HEK293 (cell line): ENCODE measurements at regions not wholly inside any gene's neighbourhood (a gene's known extent, or its start where the extent isn't known, plus 50 kb on each side); places are given as distances from the start of the nearest gene placed in this dataset.
"Not testable (repeated sequence)": the region's sequence is repeated elsewhere in the genome, so short reads cannot be mapped to it uniquely, and the experiment has no call there.

Experiments used
- KLF8 ChIP-seq: fragments of 450-650 bp; formaldehyde crosslinking; IDR thresholded peaks from 2 replicates; pipeline ENCODE4 v1.5.1; 2016; ENCODE audit warnings: missing biosample characterization, missing genetic modification characterization
- MEIS1 ChIP-seq: sonication (generic); formaldehyde crosslinking; IDR thresholded peaks from 2 replicates; pipeline ENCODE4 v1.8.1; 2022; ENCODE audit warnings: missing genetic modification reagents, mild to moderate bottlenecking, borderline replicate concordance
- WT1 ChIP-seq: fragments of 450-650 bp; formaldehyde crosslinking; IDR thresholded peaks from 2 replicates; pipeline ENCODE4 v1.5.1; 2016; ENCODE audit warnings: missing biosample characterization, missing genetic modification characterization
- ZNF133 ChIP-seq: fragments of 450-650 bp; formaldehyde crosslinking; IDR thresholded peaks from 2 replicates; pipeline ENCODE4 v1.5.1; 2016; ENCODE audit warnings: missing biosample characterization, missing genetic modification characterization
- ZNF140 ChIP-seq: fragments of 450-650 bp; formaldehyde crosslinking; IDR thresholded peaks from 2 replicates; pipeline ENCODE4 v1.5.1; 2016; ENCODE audit warnings: missing biosample characterization, missing genetic modification characterization
- ZNF302 ChIP-seq: fragments of 450-650 bp; formaldehyde crosslinking; IDR thresholded peaks from 2 replicates; pipeline ENCODE4 v1.5.1; 2016; ENCODE audit warnings: missing biosample characterization, missing genetic modification characterization, low read depth
- ZNF394 ChIP-seq: fragments of 450-650 bp; formaldehyde crosslinking; IDR thresholded peaks from 2 replicates; pipeline ENCODE4 v1.5.1; 2016; ENCODE audit warnings: missing biosample characterization, missing genetic modification characterization, mild to moderate bottlenecking, moderate library complexity, borderline replicate concordance
- ZNF548 ChIP-seq: fragments of 450-650 bp; formaldehyde crosslinking; IDR thresholded peaks from 2 replicates; pipeline ENCODE4 v1.5.1; 2016; ENCODE audit warnings: missing biosample characterization, missing genetic modification characterization
- ZXDB ChIP-seq: fragments of 450-650 bp; formaldehyde crosslinking; IDR thresholded peaks from 2 replicates; pipeline ENCODE4 v1.5.1; 2016; ENCODE audit warnings: missing biosample characterization, missing genetic modification characterization
- TF ChIP-seq, protein P1 (sequence below): fragments of 450-650 bp; formaldehyde crosslinking; IDR thresholded peaks from 2 replicates; pipeline ENCODE4 v1.5.1; 2016; ENCODE audit warnings: missing biosample characterization, missing genetic modification characterization, borderline replicate concordance
- TF ChIP-seq, protein P2 (sequence below): sonication (generic); formaldehyde crosslinking; IDR thresholded peaks from 2 replicates; pipeline ENCODE4 v1.8.1; 2022; ENCODE audit warnings: mild to moderate bottlenecking, moderate library complexity, missing genetic modification reagents
- TF ChIP-seq, protein P3 (sequence below): fragments of 450-650 bp; formaldehyde crosslinking; IDR thresholded peaks from 2 replicates; pipeline ENCODE4 v1.5.1; 2016; ENCODE audit warnings: missing biosample characterization, missing genetic modification characterization
- TF ChIP-seq, protein P4 (sequence below): fragments of 450-650 bp; formaldehyde crosslinking; IDR thresholded peaks from 2 replicates; pipeline ENCODE4 v1.5.1; 2016; ENCODE audit warnings: missing biosample characterization, missing genetic modification characterization, low read depth
- TF ChIP-seq, protein P5 (sequence below): fragments of 450-650 bp; formaldehyde crosslinking; IDR thresholded peaks from 2 replicates; pipeline ENCODE4 v1.5.1; 2017; ENCODE audit warnings: missing biosample characterization, missing genetic modification characterization

DNA sequence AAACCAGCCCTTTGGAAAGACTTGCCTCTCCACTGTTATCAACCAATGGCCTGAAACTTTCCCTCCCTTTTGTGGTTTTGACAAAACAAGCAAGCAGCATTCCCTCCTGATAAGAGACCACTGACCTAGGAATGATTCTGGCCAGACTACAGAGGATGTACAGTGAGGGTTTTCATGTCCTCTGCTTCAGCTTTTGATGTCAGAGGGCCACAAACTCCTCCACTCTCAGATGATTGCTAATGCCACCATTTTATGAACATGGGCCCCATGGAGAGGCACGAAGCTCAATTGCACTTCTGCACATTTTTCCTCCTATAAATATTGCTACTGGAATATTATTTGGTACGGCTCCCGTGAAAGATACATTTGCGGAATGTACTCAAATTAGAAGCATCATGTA lies 61.5 kb downstream of the PPIAL4A start:
- TF ChIP-seq ZNF302 (tag by site-specific recombination); ZXDB (tag by site-specific recombination); MEIS1; ZNF133 (tag by site-specific recombination); KLF8 (tag by site-specific recombination); ZNF140; WT1 (tag by site-specific recombination); ZNF548 (tag by site-specific recombination); ZNF394 (tag by site-specific recombination): not testable (repeated sequence)
- TF ChIP-seq, protein P1, sequence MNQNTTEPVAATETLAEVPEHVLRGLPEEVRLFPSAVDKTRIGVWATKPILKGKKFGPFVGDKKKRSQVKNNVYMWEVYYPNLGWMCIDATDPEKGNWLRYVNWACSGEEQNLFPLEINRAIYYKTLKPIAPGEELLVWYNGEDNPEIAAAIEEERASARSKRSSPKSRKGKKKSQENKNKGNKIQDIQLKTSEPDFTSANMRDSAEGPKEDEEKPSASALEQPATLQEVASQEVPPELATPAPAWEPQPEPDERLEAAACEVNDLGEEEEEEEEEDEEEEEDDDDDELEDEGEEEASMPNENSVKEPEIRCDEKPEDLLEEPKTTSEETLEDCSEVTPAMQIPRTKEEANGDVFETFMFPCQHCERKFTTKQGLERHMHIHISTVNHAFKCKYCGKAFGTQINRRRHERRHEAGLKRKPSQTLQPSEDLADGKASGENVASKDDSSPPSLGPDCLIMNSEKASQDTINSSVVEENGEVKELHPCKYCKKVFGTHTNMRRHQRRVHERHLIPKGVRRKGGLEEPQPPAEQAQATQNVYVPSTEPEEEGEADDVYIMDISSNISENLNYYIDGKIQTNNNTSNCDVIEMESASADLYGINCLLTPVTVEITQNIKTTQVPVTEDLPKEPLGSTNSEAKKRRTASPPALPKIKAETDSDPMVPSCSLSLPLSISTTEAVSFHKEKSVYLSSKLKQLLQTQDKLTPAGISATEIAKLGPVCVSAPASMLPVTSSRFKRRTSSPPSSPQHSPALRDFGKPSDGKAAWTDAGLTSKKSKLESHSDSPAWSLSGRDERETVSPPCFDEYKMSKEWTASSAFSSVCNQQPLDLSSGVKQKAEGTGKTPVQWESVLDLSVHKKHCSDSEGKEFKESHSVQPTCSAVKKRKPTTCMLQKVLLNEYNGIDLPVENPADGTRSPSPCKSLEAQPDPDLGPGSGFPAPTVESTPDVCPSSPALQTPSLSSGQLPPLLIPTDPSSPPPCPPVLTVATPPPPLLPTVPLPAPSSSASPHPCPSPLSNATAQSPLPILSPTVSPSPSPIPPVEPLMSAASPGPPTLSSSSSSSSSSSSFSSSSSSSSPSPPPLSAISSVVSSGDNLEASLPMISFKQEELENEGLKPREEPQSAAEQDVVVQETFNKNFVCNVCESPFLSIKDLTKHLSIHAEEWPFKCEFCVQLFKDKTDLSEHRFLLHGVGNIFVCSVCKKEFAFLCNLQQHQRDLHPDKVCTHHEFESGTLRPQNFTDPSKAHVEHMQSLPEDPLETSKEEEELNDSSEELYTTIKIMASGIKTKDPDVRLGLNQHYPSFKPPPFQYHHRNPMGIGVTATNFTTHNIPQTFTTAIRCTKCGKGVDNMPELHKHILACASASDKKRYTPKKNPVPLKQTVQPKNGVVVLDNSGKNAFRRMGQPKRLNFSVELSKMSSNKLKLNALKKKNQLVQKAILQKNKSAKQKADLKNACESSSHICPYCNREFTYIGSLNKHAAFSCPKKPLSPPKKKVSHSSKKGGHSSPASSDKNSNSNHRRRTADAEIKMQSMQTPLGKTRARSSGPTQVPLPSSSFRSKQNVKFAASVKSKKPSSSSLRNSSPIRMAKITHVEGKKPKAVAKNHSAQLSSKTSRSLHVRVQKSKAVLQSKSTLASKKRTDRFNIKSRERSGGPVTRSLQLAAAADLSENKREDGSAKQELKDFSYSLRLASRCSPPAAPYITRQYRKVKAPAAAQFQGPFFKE (tag by site-specific recombination), result not testable (repeated sequence)
- TF ChIP-seq, protein P2, sequence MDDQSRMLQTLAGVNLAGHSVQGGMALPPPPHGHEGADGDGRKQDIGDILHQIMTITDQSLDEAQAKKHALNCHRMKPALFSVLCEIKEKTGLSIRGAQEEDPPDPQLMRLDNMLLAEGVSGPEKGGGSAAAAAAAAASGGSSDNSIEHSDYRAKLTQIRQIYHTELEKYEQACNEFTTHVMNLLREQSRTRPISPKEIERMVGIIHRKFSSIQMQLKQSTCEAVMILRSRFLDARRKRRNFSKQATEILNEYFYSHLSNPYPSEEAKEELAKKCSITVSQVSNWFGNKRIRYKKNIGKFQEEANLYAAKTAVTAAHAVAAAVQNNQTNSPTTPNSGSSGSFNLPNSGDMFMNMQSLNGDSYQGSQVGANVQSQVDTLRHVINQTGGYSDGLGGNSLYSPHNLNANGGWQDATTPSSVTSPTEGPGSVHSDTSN (CRISPR knock-in tag), result not testable (repeated sequence)
- TF ChIP-seq, protein P3, sequence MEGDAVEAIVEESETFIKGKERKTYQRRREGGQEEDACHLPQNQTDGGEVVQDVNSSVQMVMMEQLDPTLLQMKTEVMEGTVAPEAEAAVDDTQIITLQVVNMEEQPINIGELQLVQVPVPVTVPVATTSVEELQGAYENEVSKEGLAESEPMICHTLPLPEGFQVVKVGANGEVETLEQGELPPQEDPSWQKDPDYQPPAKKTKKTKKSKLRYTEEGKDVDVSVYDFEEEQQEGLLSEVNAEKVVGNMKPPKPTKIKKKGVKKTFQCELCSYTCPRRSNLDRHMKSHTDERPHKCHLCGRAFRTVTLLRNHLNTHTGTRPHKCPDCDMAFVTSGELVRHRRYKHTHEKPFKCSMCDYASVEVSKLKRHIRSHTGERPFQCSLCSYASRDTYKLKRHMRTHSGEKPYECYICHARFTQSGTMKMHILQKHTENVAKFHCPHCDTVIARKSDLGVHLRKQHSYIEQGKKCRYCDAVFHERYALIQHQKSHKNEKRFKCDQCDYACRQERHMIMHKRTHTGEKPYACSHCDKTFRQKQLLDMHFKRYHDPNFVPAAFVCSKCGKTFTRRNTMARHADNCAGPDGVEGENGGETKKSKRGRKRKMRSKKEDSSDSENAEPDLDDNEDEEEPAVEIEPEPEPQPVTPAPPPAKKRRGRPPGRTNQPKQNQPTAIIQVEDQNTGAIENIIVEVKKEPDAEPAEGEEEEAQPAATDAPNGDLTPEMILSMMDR (tag by site-specific recombination), result not testable (repeated sequence)
- TF ChIP-seq, protein P4, sequence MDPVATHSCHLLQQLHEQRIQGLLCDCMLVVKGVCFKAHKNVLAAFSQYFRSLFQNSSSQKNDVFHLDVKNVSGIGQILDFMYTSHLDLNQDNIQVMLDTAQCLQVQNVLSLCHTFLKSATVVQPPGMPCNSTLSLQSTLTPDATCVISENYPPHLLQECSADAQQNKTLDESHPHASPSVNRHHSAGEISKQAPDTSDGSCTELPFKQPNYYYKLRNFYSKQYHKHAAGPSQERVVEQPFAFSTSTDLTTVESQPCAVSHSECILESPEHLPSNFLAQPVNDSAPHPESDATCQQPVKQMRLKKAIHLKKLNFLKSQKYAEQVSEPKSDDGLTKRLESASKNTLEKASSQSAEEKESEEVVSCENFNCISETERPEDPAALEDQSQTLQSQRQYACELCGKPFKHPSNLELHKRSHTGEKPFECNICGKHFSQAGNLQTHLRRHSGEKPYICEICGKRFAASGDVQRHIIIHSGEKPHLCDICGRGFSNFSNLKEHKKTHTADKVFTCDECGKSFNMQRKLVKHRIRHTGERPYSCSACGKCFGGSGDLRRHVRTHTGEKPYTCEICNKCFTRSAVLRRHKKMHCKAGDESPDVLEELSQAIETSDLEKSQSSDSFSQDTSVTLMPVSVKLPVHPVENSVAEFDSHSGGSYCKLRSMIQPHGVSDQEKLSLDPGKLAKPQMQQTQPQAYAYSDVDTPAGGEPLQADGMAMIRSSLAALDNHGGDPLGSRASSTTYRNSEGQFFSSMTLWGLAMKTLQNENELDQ (tag by site-specific recombination), result not testable (repeated sequence)
- TF ChIP-seq, protein P5, sequence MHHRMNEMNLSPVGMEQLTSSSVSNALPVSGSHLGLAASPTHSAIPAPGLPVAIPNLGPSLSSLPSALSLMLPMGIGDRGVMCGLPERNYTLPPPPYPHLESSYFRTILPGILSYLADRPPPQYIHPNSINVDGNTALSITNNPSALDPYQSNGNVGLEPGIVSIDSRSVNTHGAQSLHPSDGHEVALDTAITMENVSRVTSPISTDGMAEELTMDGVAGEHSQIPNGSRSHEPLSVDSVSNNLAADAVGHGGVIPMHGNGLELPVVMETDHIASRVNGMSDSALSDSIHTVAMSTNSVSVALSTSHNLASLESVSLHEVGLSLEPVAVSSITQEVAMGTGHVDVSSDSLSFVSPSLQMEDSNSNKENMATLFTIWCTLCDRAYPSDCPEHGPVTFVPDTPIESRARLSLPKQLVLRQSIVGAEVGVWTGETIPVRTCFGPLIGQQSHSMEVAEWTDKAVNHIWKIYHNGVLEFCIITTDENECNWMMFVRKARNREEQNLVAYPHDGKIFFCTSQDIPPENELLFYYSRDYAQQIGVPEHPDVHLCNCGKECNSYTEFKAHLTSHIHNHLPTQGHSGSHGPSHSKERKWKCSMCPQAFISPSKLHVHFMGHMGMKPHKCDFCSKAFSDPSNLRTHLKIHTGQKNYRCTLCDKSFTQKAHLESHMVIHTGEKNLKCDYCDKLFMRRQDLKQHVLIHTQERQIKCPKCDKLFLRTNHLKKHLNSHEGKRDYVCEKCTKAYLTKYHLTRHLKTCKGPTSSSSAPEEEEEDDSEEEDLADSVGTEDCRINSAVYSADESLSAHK (tag by site-specific recombination), result not testable (repeated sequence)
